ENCODE measurements at regions not wholly inside any gene's neighbourhood (a gene's known extent, or its start where the extent isn't known, plus 50 kb on each side); places are given as distances from the start of the nearest gene placed in this dataset.

DNA sequence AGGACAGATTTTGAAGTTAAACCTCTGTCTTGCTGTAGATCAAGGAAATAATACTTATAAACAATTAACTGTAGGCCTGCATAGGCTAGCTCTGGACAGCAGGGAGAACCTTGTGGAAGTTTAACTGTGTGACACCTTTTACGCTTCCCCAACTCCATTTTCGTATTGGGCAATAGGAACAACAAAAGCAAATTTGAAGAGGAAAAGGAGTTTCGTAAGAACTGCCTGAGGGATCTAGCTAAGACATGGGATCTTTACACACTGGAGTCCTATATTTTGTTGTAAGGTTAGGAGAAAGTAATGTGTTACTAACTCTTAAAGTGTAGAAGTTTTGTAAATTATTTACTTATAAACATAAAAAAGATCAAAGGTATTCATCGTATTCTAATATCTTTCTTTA lies 324.9 kb upstream of the CASK start:
- TF ChIP-seq SP1 (IDR thresholded peaks at IDR 0.05) = no peak
- no peak for TF ChIP-seq FOXM1 (IDR thresholded peaks at IDR 0.05; ENCODE audit: borderline replicate concordance)

All from HEK293T (cell line).